AG04450 (cell line): ENCODE measurements at regions not wholly inside any gene's neighbourhood (a gene's known extent, or its start where the extent isn't known, plus 50 kb on each side); places are given as distances from the start of the nearest gene placed in this dataset.

Experiments
- CTCF ChIA-PET: fragments of 300-600, 350-600 bp; formaldehyde crosslinking; extraction: SDS; loops from one replicate; lab custom pipeline; 2022; ENCODE audit warnings: antibody characterized with exemption, inconsistent platforms; lab: Charles Lee
- POLR2A ChIA-PET: fragments of 350-600 bp; formaldehyde crosslinking; extraction: SDS; loops from one replicate; lab custom pipeline; 2021; ENCODE audit warnings: antibody characterized with exemption, inconsistent platforms; lab: Yijun Ruan, JAX
- DNase-seq: peaks from one replicate; pipeline ENCODE4 v3.0.0-alpha.2; 2011; ENCODE audit warnings: low read depth, low spot score
- H3K27ac ChIP-seq: one replicate; pipeline ENCODE4 v1.5.1; 2012; ENCODE audit warnings: low read depth, low read length, control low read depth
- H3K27me3 ChIP-seq: one replicate; pipeline ENCODE4 v1.6.0; 2012; ENCODE audit warnings: low read length; ENCODE audit not compliant: control insufficient read depth, insufficient read depth
- H3K4me3 ChIP-seq: 2 replicates; pipeline ENCODE4 v1.5.1; 2011; ENCODE audit warnings: mild to moderate bottlenecking, low read depth, low read length, control low read depth
- H3K9me3 ChIP-seq: 2 replicates; pipeline ENCODE4 v1.5.1; 2012; ENCODE audit warnings: low read length; ENCODE audit not compliant: control insufficient read depth, insufficient read depth
- CTCF ChIP-seq: IDR thresholded peaks from 2 replicates; pipeline ENCODE4 v1.5.1; 2011; ENCODE audit warnings: low read depth, low read length, control low read depth, inconsistent platforms

- CTCF ChIA-PET: interaction anchor here (1.7 kb wide), 1 partner anchor 125 kb away, joined by 4 read pairs; no protein-coding TSS in a partner anchor
- H3K4me3 ChIP-seq: no peak overlapping the region
- no peaks in the 10 kb centered on the region for H3K9me3 ChIP-seq
- no peak for DNase-seq
- no peak overlapping the region for H3K27ac ChIP-seq
- no peaks in the 10 kb centered on the region for H3K27me3 ChIP-seq
- TF ChIP-seq CTCF: no peak
- POLR2A ChIA-PET: no interaction called here
These were observed 120.9 kb upstream of the PFN2 start for GRCh38 chr3:150091626-150092025.

GRCh38 chr3:150090877-150091276 lies 120.2 kb upstream of the PFN2 start:
- Histone ChIP-seq H3K27me3 (no peaks in the 10 kb centered on the region), H3K4me3 (no peak overlapping the region), H3K9me3 (no peaks in the 10 kb centered on the region), H3K27ac (no peak overlapping the region)
- ChIA-PET POLR2A (no interaction called here), CTCF (interaction anchor here (1.7 kb wide), 1 partner anchor 124 kb away, joined by 4 read pairs; no protein-coding TSS in a partner anchor)
- no peak for DNase-seq
- TF ChIP-seq CTCF: no peak

- no peak overlapping the region for H3K27ac ChIP-seq
- H3K9me3 ChIP-seq: no peaks in the 10 kb centered on the region
- no peak for TF ChIP-seq CTCF
- POLR2A ChIA-PET: no interaction called here
- no peak for DNase-seq
- CTCF ChIA-PET: interaction anchor here (1.7 kb wide), 1 partner anchor 123 kb away, joined by 4 read pairs; no protein-coding TSS in a partner anchor
- H3K4me3 ChIP-seq: no peak overlapping the region
- H3K27me3 ChIP-seq: no peaks in the 10 kb centered on the region
These were observed 119.3 kb upstream of the PFN2 start for GRCh38 chr3:150090006-150090405.

- DNase-seq: no peak
- TF ChIP-seq CTCF: no peak
- ChIA-PET CTCF (interaction anchor here (0.6 kb wide), 1 partner anchor 1128 kb away, joined by 3 read pairs; no protein-coding TSS in a partner anchor), POLR2A (interaction anchor here (1.0 kb wide), 1 partner anchor 113 kb away, joined by 5 read pairs; no protein-coding TSS in a partner anchor)
- H3K4me3 ChIP-seq: no peak overlapping the region
- H3K27me3 ChIP-seq: no peaks in the 10 kb centered on the region
- no peaks in the 10 kb centered on the region for H3K9me3 ChIP-seq
- H3K27ac ChIP-seq: no peak overlapping the region
These were observed 113.4 kb upstream of the PFN2 start for GRCh38 chr3:150084128-150084527.

GRCh38 chr3:150083655-150084042 lies 113.0 kb upstream of the PFN2 start:
- no peak for DNase-seq
- POLR2A ChIA-PET: interaction anchor here (1.0 kb wide), 1 partner anchor 112 kb away, joined by 5 read pairs; no protein-coding TSS in a partner anchor
- CTCF ChIA-PET: interaction anchor here (0.6 kb wide), 1 partner anchor 1128 kb away, joined by 3 read pairs; no protein-coding TSS in a partner anchor
- Histone ChIP-seq H3K27ac (peak overlapping the region; percentile 47), H3K4me3 (peak overlapping the region; percentile 41), H3K27me3 (no peaks in the 10 kb centered on the region), H3K9me3 (no peaks in the 10 kb centered on the region)
- TF ChIP-seq CTCF: no peak
